Sigmoid colon (tissue), 6 donors: ENCODE measurements at regions not wholly inside any gene's neighbourhood (a gene's known extent, or its start where the extent isn't known, plus 50 kb on each side); places are given as distances from the start of the nearest gene placed in this dataset.

ENCODE experiments used
- DNase-seq: peaks from one replicate; pipeline ENCODE4 v3.0.0-alpha.2; 2019
- H3K27ac ChIP-seq, 4 donors: fragments of 200-600 bp; sonication (generic); one replicate each; pipeline ENCODE4 v1.5.1; 2016 to 2019; ENCODE audit warnings: mild to moderate bottlenecking in 1 of 4
- H3K27me3 ChIP-seq, 3 donors: fragments of 200-600 bp; sonication (generic); one replicate each; pipeline ENCODE4 v1.5.1; 2019; ENCODE audit warnings: mild to moderate bottlenecking in 1 of 3
- H3K36me3 ChIP-seq, 4 donors: fragments of 200-600 bp; sonication (generic); one replicate each; pipeline ENCODE4 v1.5.1; 2016 to 2019
- H3K4me1 ChIP-seq, 4 donors: fragments of 200-600 bp; sonication (generic); one replicate each; pipeline ENCODE4 v1.5.1; 2017 to 2019
- H3K4me3 ChIP-seq, 4 donors: fragments of 200-600 bp; sonication (generic); one replicate each; pipeline ENCODE4 v1.5.1; 2017 to 2019; ENCODE audit warnings: mild to moderate bottlenecking in 2 of 4, moderate library complexity in 1 of 4
- H3K9me3 ChIP-seq, 4 donors: fragments of 200-600 bp in 3 of 4; sonication (generic) in 3 of 4; one replicate each; pipeline versions ENCODE4 v1.5.1 to v1.6.1; 2013 to 2019
- EP300 ChIP-seq, 4 donors: sonication (generic); formaldehyde crosslinking; IDR thresholded peaks; one replicate each; pipeline ENCODE4 v1.6.1; 2017; ENCODE audit warnings: antibody characterized with exemption in 4 of 4
- POLR2A ChIP-seq, 2 donors: fragments of 450-650 bp; IDR thresholded peaks; one replicate each; pipeline ENCODE4 v1.6.1; 2016; ENCODE audit warnings: antibody characterized with exemption in 2 of 2, mild to moderate bottlenecking in 2 of 2, moderate library complexity in 2 of 2
- POLR2AphosphoS5 ChIP-seq, 4 donors: sonication (generic); formaldehyde crosslinking; IDR thresholded peaks; one replicate each; pipeline ENCODE4 v1.6.1; 2017; ENCODE audit warnings: antibody characterized with exemption in 4 of 4
- WGBS, 2 donors: extraction: QIAGEN DNeasy Blood & Tissue Kit; methylation state at CpG; one replicate each; pipeline ENCODE4 v1.1.7; 2013; 5-methylcytosine and 5-hydroxymethylcytosine counted together
- intact Hi-C: fragments of 100-400 bp; cut with DNase I; formaldehyde crosslinking; loops from one replicate; pipeline ENCODE4 v1.15.1; 2023
- TF ChIP-seq, protein P1 (sequence below), 4 experiments: fragments of 450-650 bp in 3 of 4; fragments of 200-600 bp in 1 of 4; IDR thresholded peaks; one replicate each; pipeline ENCODE4 v1.5.1; 2016 to 2019; ENCODE audit warnings: antibody characterized with exemption in 4 of 4, mild to moderate bottlenecking in 3 of 4, moderate library complexity in 2 of 4
- donor health status: healthy with polysubstance abuse.
- donor health status: healthy.

DNA sequence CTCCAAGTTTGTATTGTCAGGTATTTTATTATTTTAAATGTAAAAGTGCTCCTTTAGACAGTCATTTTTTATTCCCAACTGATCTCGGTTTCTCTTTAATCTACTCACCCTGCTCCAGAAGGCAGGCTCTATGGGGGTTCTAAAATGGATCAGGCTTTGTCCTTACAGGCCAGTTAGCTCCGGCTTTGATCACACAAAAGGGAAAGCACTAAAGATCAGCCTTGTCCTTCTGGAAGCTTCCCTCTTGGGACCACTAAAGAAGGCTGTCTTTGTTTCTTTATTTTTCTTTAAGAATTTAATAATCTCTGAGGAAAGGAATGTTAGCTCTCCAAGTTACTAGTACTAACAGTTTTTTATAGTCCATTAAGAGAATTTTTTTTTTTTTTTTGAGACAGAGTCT, 560.5 kb upstream of the ZNF717 start:
- no peak overlapping the region for H3K27ac ChIP-seq
- no peaks in the 10 kb centered on the region for H3K4me1 ChIP-seq
- WGBS, 2 donors = 70 to 74% methylated on average over 2 of the region's 2 CpGs
- no peaks in the 10 kb centered on the region for H3K9me3 ChIP-seq
- no peak overlapping the region for H3K4me3 ChIP-seq
- H3K27me3 ChIP-seq = no peaks in the 10 kb centered on the region
- no peaks in the 10 kb centered on the region for H3K36me3 ChIP-seq
- no peak for TF ChIP-seq POLR2AphosphoS5 (IDR thresholded peaks at IDR 0.05)
- TF ChIP-seq POLR2A (IDR thresholded peaks at IDR 0.05) = no peak
- TF ChIP-seq, protein P1, sequence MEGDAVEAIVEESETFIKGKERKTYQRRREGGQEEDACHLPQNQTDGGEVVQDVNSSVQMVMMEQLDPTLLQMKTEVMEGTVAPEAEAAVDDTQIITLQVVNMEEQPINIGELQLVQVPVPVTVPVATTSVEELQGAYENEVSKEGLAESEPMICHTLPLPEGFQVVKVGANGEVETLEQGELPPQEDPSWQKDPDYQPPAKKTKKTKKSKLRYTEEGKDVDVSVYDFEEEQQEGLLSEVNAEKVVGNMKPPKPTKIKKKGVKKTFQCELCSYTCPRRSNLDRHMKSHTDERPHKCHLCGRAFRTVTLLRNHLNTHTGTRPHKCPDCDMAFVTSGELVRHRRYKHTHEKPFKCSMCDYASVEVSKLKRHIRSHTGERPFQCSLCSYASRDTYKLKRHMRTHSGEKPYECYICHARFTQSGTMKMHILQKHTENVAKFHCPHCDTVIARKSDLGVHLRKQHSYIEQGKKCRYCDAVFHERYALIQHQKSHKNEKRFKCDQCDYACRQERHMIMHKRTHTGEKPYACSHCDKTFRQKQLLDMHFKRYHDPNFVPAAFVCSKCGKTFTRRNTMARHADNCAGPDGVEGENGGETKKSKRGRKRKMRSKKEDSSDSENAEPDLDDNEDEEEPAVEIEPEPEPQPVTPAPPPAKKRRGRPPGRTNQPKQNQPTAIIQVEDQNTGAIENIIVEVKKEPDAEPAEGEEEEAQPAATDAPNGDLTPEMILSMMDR (IDR thresholded peaks at IDR 0.05) = no peak
- no peak for TF ChIP-seq EP300 (IDR thresholded peaks at IDR 0.05)
- intact Hi-C loops = no loop called here
- no peak for DNase-seq

DNA sequence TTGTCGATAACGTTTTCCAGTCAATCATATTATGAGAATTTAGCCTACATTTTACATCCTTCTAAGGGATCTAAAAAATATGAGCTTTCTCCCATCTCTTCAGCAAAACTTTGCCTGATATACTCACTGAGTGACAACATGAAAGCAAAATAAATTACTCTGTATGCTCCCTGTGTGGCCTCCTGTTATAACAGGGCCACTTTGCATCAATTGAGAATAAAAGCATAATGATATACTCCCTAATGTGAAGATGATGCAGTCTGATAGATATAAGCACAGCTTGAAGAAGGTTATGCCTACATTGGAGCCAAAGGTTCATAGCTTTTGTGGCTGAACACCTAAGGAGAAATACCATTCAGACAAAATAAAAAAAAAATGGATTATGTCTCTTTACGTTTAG, 561.3 kb upstream of the ZNF717 start:
- WGBS, 2 donors = 84 to 87% methylated on average over 3 of the region's 3 CpGs
- Histone ChIP-seq H3K36me3 (no peaks in the 10 kb centered on the region), H3K4me1 (no peaks in the 10 kb centered on the region), H3K4me3 (no peak overlapping the region), H3K9me3 (no peaks in the 10 kb centered on the region), H3K27ac (no peak overlapping the region), H3K27me3 (no peaks in the 10 kb centered on the region)
- TF ChIP-seq, protein P1 (IDR thresholded peaks at IDR 0.05) = no peak
- TF ChIP-seq POLR2AphosphoS5 (IDR thresholded peaks at IDR 0.05) (no peak), EP300 (IDR thresholded peaks at IDR 0.05) (no peak), POLR2A (IDR thresholded peaks at IDR 0.05) (no peak)
- intact Hi-C loops = no loop called here
- DNase-seq = no peak

DNA sequence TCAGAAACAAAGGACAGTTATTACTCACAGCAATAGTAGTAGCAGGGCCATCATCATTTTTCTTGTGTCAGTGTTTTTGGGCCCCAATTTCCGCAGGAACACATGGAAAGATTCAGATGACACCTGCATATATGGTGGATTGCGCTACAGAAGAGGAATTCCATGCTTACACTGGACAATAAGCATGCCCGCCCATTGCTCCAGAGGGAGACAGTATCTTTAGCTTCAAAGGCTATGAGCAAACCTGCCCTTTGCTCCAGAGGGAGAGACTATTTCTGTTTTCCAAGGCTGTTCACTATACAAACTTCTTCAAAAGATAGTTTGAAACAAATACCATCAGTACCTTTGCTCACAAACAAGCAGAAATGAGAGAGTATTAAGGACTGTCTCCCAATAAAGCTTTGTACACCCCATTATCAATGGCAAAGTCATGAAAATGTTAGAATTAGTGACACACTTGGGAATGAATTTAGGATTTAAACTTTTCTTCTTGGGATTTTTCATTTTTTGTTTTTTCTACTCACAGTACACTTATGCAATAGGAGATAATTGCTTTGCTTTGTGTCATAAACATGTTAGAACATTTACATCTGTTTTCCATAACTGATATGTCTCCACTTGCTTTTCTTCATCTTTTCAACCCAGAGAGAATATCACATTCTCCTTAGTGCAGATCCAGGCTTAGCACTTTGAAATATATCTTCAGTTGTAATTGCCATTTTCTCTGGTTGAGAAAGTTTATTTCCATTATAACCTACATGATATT, 564.5 kb upstream of the ZNF717 start:
- 81 to 84% methylated on average over 3 of the region's 3 CpGs for WGBS, 2 donors
- intact Hi-C loops = no loop called here
- no peaks in the 10 kb centered on the region for H3K36me3 ChIP-seq
- DNase-seq = no peak
- no peaks in the 10 kb centered on the region for H3K9me3 ChIP-seq
- no peaks in the 10 kb centered on the region for H3K27me3 ChIP-seq
- TF ChIP-seq POLR2A (IDR thresholded peaks at IDR 0.05) (no peak), EP300 (IDR thresholded peaks at IDR 0.05) (no peak), POLR2AphosphoS5 (IDR thresholded peaks at IDR 0.05) (no peak)
- TF ChIP-seq, protein P1 (IDR thresholded peaks at IDR 0.05) = no peak
- H3K4me3 ChIP-seq = no peak overlapping the region
- peaks cover 0 to 9% (median 0%) of the 10 kb centered on the region in 4 donors for H3K4me1 ChIP-seq
- no peak overlapping the region for H3K27ac ChIP-seq

DNA sequence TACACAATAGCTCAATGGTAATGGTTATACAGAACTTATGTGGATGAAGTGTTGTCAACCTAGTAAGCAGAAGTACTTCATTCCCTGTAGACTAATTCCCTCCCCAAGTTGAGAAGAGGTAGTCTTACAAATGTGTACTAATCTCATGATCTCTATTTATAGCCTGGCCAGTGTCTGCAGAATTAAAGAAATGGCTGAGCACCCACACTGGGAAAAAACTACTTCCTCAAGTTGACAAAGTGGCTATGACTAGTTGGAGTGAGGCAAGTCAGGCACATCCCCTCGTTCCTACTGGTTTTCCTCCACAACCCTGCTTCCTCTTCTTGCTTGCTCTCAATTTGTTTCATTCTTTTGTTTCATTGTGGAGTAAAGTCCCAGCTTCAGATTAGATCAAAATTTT, 566.7 kb upstream of the ZNF717 start:
- Histone ChIP-seq H3K27me3 (no peaks in the 10 kb centered on the region), H3K27ac (no peak overlapping the region), H3K9me3 (no peaks in the 10 kb centered on the region), H3K36me3 (no peaks in the 10 kb centered on the region), H3K4me1 (peaks cover 0 to 9% (median 0%) of the 10 kb centered on the region in 4 donors), H3K4me3 (no peak overlapping the region)
- intact Hi-C loops = no loop called here
- 27 to 67% methylated on average over 1 of the region's 1 CpG for WGBS, 2 donors
- no peak for DNase-seq
- TF ChIP-seq POLR2AphosphoS5 (IDR thresholded peaks at IDR 0.05) (no peak), POLR2A (IDR thresholded peaks at IDR 0.05) (no peak), EP300 (IDR thresholded peaks at IDR 0.05) (no peak)
- TF ChIP-seq, protein P1 (IDR thresholded peaks at IDR 0.05) = no peak
